Gastroesophageal sphincter (tissue), 3 donors: ENCODE measurements at regions not wholly inside any gene's neighbourhood (a gene's known extent, or its start where the extent isn't known, plus 50 kb on each side); places are given as distances from the start of the nearest gene placed in this dataset.

ENCODE experiments used
- CTCF ChIP-seq, 4 experiments: fragments of 200-600 bp in 2 of 4; fragments of 450-650 bp in 2 of 4; sonication (generic) in 1 of 4; IDR thresholded peaks; one replicate each; pipeline ENCODE4 v1.5.1; 2017 to 2019; ENCODE audit warnings: antibody characterized with exemption in 4 of 4, mild to moderate bottlenecking in 2 of 4, moderate library complexity in 2 of 4
- EP300 ChIP-seq: sonication (generic); formaldehyde crosslinking; IDR thresholded peaks from one replicate; pipeline ENCODE4 v1.6.1; 2017; ENCODE audit warnings: antibody characterized with exemption, mild to moderate bottlenecking
- POLR2A ChIP-seq, 2 donors: fragments of 450-650 bp; IDR thresholded peaks; one replicate each; pipeline ENCODE4 v1.6.1; 2017; ENCODE audit warnings: antibody characterized with exemption in 2 of 2, mild to moderate bottlenecking in 2 of 2, moderate library complexity in 1 of 2

DNA sequence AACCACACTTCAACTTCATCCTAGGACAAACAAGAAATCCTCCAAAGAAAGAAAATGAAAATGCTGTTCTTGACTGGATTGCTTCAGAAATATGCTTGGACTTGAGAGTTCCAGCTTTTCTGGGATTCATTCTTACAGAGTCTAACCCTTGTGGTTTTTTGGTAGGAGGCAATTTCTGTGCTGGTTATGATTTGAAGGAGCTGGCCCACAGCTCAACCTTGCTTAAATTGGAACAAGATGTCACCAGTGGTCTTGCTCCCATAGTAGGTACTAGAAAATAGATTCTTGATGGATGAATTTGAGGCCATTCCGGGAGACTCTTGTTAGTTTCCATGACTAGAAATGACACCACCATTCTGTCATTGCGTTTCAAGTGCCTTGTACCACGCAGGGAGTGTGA lies 54.3 kb upstream of the BMP6 start:
- no peak for TF ChIP-seq CTCF (IDR thresholded peaks at IDR 0.05)
- no peak for TF ChIP-seq POLR2A (IDR thresholded peaks at IDR 0.05)
- TF ChIP-seq EP300: no peak
